HEK293T (cell line): ENCODE measurements at regions not wholly inside any gene's neighbourhood (a gene's known extent, or its start where the extent isn't known, plus 50 kb on each side); places are given as distances from the start of the nearest gene placed in this dataset.
A peak's percentile ranks its signal among the peaks of the same experiment; 100 is the strongest.
"Not testable (repeated sequence)": the region's sequence is repeated elsewhere in the genome, so short reads cannot be mapped to it uniquely, and the experiment has no call there.

Source experiments
- CTCF ChIA-PET: fragments of 350-600 bp; formaldehyde crosslinking; extraction: SDS; loops from one replicate; lab custom pipeline; 2021; ENCODE audit warnings: antibody characterized with exemption, inconsistent platforms; lab: Yijun Ruan, JAX
- POLR2A ChIA-PET: fragments of 350-600 bp; formaldehyde crosslinking; extraction: SDS; loops from one replicate; lab custom pipeline; 2020; ENCODE audit warnings: antibody characterized with exemption, inconsistent platforms; lab: Yijun Ruan, JAX
- DNase-seq: peaks from one replicate; pipeline ENCODE4 v3.0.0; 2012; ENCODE audit warnings: mixed read lengths; ENCODE audit errors: extremely low spot score
- ARNT ChIP-seq: fragments of 450-650 bp; IDR thresholded peaks from 2 replicates; pipeline ENCODE4 v1.6.1; 2017; ENCODE audit warnings: mild to moderate bottlenecking
- BHLHE40 ChIP-seq: fragments of 450-650 bp; IDR thresholded peaks from 2 replicates; pipeline ENCODE4 v1.6.1; 2016; ENCODE audit warnings: mild to moderate bottlenecking, moderate library complexity, borderline replicate concordance
- CTBP1 ChIP-seq: fragments of 450-650 bp; IDR thresholded peaks from 2 replicates; pipeline ENCODE4 v1.6.1; 2016; ENCODE audit warnings: borderline replicate concordance
- ELF4 ChIP-seq: fragments of 450-650 bp; IDR thresholded peaks from 2 replicates; pipeline ENCODE4 v1.6.1; 2017; ENCODE audit warnings: antibody characterized with exemption
- FOXA1 ChIP-seq: fragments of 450-650 bp; IDR thresholded peaks from 2 replicates; pipeline ENCODE4 v1.6.1; 2016; ENCODE audit warnings: mild to moderate bottlenecking
- FOXK2 ChIP-seq: fragments of 450-650 bp; IDR thresholded peaks from 2 replicates; pipeline ENCODE4 v1.6.1; 2016; ENCODE audit warnings: mild to moderate bottlenecking
- FOXM1 ChIP-seq: fragments of 450-650 bp; IDR thresholded peaks from 2 replicates; pipeline ENCODE4 v1.6.1; 2017; ENCODE audit warnings: mild to moderate bottlenecking, borderline replicate concordance
- HDGF ChIP-seq: fragments of 450-650 bp; IDR thresholded peaks from 2 replicates; pipeline ENCODE4 v1.6.1; 2017; ENCODE audit warnings: antibody characterized with exemption, borderline replicate concordance
- L3MBTL2 ChIP-seq: fragments of 450-650 bp; conservative IDR thresholded peaks from 2 replicates; pipeline ENCODE4 v1.6.1; 2016; ENCODE audit warnings: mild to moderate bottlenecking
- LEF1 ChIP-seq: fragments of 450-650 bp; IDR thresholded peaks from 2 replicates; pipeline ENCODE4 v1.6.1; 2017; ENCODE audit warnings: mild to moderate bottlenecking, borderline replicate concordance
- NFRKB ChIP-seq: fragments of 450-650 bp; IDR thresholded peaks from 2 replicates; pipeline ENCODE4 v1.6.1; 2016; ENCODE audit warnings: mild to moderate bottlenecking, moderate library complexity
- SP1 ChIP-seq: fragments of 450-650 bp; IDR thresholded peaks from 2 replicates; pipeline ENCODE4 v1.6.1; 2017
- SUZ12 ChIP-seq: fragments of 450-650 bp; IDR thresholded peaks from 2 replicates; pipeline ENCODE4 v1.6.1; 2016; ENCODE audit warnings: mild to moderate bottlenecking
- TARDBP ChIP-seq: fragments of 450-650 bp; IDR thresholded peaks from 2 replicates; pipeline ENCODE4 v1.6.1; 2016
- ZNF384 ChIP-seq: fragments of 450-650 bp; IDR thresholded peaks from 2 replicates; pipeline ENCODE4 v1.6.1; 2016
- TF ChIP-seq, protein P1 (sequence below): fragments of 450-650 bp; IDR thresholded peaks from 2 replicates; pipeline ENCODE4 v1.6.1; 2016

- POLR2A ChIA-PET = no interaction called here
- CTCF ChIA-PET = no interaction called here
- TF ChIP-seq LEF1 = no peak
- no peak for TF ChIP-seq FOXM1
- no peak for TF ChIP-seq SUZ12
- no peak for TF ChIP-seq ELF4
- no peak for TF ChIP-seq FOXA1
- TF ChIP-seq HDGF = no peak
- TF ChIP-seq, protein P1, sequence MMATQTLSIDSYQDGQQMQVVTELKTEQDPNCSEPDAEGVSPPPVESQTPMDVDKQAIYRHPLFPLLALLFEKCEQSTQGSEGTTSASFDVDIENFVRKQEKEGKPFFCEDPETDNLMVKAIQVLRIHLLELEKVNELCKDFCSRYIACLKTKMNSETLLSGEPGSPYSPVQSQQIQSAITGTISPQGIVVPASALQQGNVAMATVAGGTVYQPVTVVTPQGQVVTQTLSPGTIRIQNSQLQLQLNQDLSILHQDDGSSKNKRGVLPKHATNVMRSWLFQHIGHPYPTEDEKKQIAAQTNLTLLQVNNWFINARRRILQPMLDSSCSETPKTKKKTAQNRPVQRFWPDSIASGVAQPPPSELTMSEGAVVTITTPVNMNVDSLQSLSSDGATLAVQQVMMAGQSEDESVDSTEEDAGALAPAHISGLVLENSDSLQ = no peak
- TF ChIP-seq L3MBTL2 = no peak
- no peak for TF ChIP-seq TARDBP
- TF ChIP-seq CTBP1 = no peak
- no peak for TF ChIP-seq ARNT
- TF ChIP-seq BHLHE40 = no peak
- TF ChIP-seq FOXK2 = no peak
- TF ChIP-seq ZNF384 = no peak
- no peak for TF ChIP-seq NFRKB
- no peak for TF ChIP-seq SP1
- no peak for DNase-seq
These were observed 362.0 kb upstream of the AMOT start for GRCh38 chrX:113202601-113203000.

GRCh38 chrX:113195949-113196348 lies 355.3 kb upstream of the AMOT start:
- CTCF ChIA-PET = interaction anchor here (0.9 kb wide), 1 partner anchor 55 kb away, joined by 3 read pairs; no protein-coding TSS in a partner anchor
- DNase-seq = no peak
- POLR2A ChIA-PET = no interaction called here
- TF ChIP-seq BHLHE40 = no peak
- no peak for TF ChIP-seq HDGF
- TF ChIP-seq FOXK2 = no peak
- no peak for TF ChIP-seq SUZ12
- TF ChIP-seq ARNT = no peak
- no peak for TF ChIP-seq LEF1
- TF ChIP-seq, protein P1 = no peak
- TF ChIP-seq CTBP1 = no peak
- no peak for TF ChIP-seq TARDBP
- TF ChIP-seq NFRKB = no peak
- no peak for TF ChIP-seq ZNF384
- TF ChIP-seq FOXA1 = no peak
- no peak for TF ChIP-seq L3MBTL2
- no peak for TF ChIP-seq SP1
- TF ChIP-seq ELF4 = no peak
- TF ChIP-seq FOXM1 = no peak

GRCh38 chrX:113192418-113192817 lies 351.8 kb upstream of the AMOT start:
- POLR2A ChIA-PET = no interaction called here
- CTCF ChIA-PET = no interaction called here
- DNase-seq = no peak
- TF ChIP-seq HDGF (no peak), CTBP1 (no peak)

DNA sequence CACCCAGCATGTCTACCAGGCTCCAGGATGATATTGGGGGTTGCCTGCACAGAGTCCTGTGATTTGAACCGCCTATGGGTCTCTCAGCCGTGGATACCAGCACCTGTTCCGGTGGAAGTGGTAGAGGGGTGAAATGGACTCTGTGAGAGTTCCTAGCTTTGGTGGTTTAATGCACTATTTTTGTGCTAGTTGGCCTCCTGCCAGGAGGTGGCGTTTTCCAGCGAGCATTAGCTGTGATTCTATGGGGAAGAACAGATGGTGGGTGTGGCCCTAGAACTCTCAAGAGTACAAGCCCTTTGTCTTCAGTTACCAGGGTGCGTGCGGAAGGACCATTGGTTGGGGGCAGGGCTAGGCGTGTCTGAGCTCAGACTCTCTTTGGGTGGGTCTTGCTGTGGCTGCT lies 316.9 kb upstream of the AMOT start:
- ChIA-PET CTCF (no interaction called here), POLR2A (no interaction called here)
- DNase-seq = peak; percentile 11
- TF ChIP-seq L3MBTL2 (no peak), ZNF384 (no peak)

DNA sequence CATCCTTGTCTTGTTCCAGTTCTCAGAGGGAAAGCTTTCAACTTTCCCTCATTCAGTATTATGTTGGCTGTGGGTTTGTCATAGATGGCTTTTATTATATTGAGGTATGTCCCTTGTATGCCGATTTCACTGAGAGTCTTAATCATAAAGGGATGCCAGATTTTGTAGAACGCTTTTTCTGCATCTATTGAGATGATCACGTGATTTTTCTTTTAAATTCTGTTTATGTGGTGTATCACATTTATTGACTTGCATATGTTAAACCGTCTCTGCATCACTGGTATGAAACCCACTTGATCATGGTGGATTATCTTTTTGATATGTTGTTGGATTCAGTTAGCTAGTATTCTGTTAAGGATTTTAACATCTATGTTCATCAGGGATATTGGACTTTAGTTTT lies 313.7 kb upstream of the AMOT start:
- CTCF ChIA-PET, POLR2A ChIA-PET: not testable (repeated sequence)

DNA sequence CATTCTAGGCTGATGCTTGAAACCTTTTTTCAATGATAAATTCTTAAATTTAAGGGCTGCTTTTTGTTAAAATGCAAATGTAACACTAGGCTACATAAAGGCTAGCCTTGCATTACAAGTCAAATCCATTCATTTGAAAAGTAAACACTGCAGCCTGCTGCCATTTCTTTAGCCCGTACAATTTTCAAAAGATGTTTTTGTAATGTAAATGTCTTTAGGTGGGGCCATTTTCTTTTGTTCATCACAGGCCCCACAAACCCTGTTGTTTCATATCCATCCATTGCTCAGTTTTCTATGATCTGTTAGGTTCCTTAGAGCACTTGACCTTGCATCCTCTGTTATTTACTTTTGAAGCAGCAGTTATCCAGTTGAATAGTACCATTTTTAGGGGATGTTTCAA lies 296.2 kb upstream of the AMOT start:
- POLR2A ChIA-PET = no interaction called here
- CTCF ChIA-PET = no interaction called here
- DNase-seq = no peak
- TF ChIP-seq SUZ12 (no peak), FOXM1 (no peak), BHLHE40 (no peak), ZNF384 (no peak), HDGF (no peak), FOXA1 (no peak), SP1 (no peak), L3MBTL2 (no peak), CTBP1 (no peak), FOXK2 (no peak), LEF1 (no peak), TARDBP (no peak), ELF4 (no peak), NFRKB (no peak), ARNT (no peak)
- TF ChIP-seq, protein P1 = no peak

More for the DNA sequence above, 313.7 kb upstream of the AMOT start:
- DNase-seq = not testable (repeated sequence)

DNA sequence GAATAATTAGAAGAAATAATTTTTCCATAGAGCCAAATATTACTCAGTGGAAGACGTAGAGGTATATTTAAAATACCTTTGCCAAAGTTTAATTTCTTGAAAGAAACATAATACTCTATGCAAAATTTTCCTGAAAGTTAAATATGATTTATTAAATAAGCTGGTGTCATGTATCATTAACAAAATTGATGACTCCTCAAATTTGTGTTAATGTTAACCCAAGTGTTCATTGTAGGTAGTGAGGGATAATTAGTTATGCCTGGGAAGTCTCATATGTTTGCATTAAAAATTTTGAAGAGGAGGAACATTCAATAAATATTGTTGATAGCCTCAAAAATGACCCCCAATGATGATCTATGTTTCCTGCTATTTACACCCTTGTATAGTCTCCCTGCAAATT lies 292.7 kb upstream of the AMOT start:
- TF ChIP-seq CTBP1 = no peak
- TF ChIP-seq L3MBTL2 = no peak
- no peak for TF ChIP-seq TARDBP
- TF ChIP-seq SUZ12 = no peak
- POLR2A ChIA-PET = no interaction called here
- no peak for DNase-seq
- CTCF ChIA-PET = no interaction called here
